A673 (cell line): ENCODE measurements at regions not wholly inside any gene's neighbourhood (a gene's known extent, or its start where the extent isn't known, plus 50 kb on each side); places are given as distances from the start of the nearest gene placed in this dataset.

Source experiments
- EZH2 ChIP-seq: fragments of 200-600 bp; sonication (generic); IDR thresholded peaks from 2 replicates; pipeline ENCODE4 v1.6.1; 2017; ENCODE audit warnings: borderline replicate concordance, low read depth, mild to moderate bottlenecking, mixed read lengths, antibody characterized with exemption, low read length; ENCODE audit not compliant: poor library complexity, severe bottlenecking
- TF ChIP-seq, protein P1 (sequence below): fragments of 300-800, 200-600 bp; sonication (generic); conservative IDR thresholded peaks from 2 replicates; pipeline ENCODE4 v1.5.1; 2017; ENCODE audit warnings: low read depth, mild to moderate bottlenecking, antibody characterized with exemption, low read length, moderate library complexity, mixed read lengths

- TF ChIP-seq, protein P1, sequence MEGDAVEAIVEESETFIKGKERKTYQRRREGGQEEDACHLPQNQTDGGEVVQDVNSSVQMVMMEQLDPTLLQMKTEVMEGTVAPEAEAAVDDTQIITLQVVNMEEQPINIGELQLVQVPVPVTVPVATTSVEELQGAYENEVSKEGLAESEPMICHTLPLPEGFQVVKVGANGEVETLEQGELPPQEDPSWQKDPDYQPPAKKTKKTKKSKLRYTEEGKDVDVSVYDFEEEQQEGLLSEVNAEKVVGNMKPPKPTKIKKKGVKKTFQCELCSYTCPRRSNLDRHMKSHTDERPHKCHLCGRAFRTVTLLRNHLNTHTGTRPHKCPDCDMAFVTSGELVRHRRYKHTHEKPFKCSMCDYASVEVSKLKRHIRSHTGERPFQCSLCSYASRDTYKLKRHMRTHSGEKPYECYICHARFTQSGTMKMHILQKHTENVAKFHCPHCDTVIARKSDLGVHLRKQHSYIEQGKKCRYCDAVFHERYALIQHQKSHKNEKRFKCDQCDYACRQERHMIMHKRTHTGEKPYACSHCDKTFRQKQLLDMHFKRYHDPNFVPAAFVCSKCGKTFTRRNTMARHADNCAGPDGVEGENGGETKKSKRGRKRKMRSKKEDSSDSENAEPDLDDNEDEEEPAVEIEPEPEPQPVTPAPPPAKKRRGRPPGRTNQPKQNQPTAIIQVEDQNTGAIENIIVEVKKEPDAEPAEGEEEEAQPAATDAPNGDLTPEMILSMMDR, result no peak
- TF ChIP-seq EZH2, result no peak
Observed at GRCh38 chr2:12948231-12948960, 231.7 kb downstream of the TRIB2 start.
